Choroid plexus epithelial cell (primary cell): ENCODE measurements at regions not wholly inside any gene's neighbourhood (a gene's known extent, or its start where the extent isn't known, plus 50 kb on each side); places are given as distances from the start of the nearest gene placed in this dataset.

Source experiments
- DNase-seq: peaks from one replicate; pipeline ENCODE4 v3.0.0-alpha.2; 2010; ENCODE audit warnings: low read depth
- H3K4me3 ChIP-seq: 2 replicates; pipeline ENCODE4 v1.5.1; 2011; ENCODE audit warnings: low read depth, mild to moderate bottlenecking, control low read depth, low read length, moderate library complexity
- CTCF ChIP-seq: conservative IDR thresholded peaks from 2 replicates; pipeline ENCODE4 v1.5.1; 2011; ENCODE audit warnings: low read depth, mild to moderate bottlenecking, control low read depth, inconsistent platforms, low read length, moderate library complexity

- H3K4me3 ChIP-seq = no peak overlapping the region
- DNase-seq = no peak
- no peak for TF ChIP-seq CTCF
Observed at GRCh38 chr9:2299156-2299842, 284.2 kb downstream of the SMARCA2 start.

GRCh38 chr9:2299843-2300205 is 284.7 kb downstream of the SMARCA2 start:
- no peak for DNase-seq
- no peak overlapping the region for H3K4me3 ChIP-seq
- TF ChIP-seq CTCF = no peak

- no peak for DNase-seq
- TF ChIP-seq CTCF = no peak
- H3K4me3 ChIP-seq = no peak overlapping the region
Observed at GRCh38 chr9:2300325-2300724, 285.2 kb downstream of the SMARCA2 start.

GRCh38 chr9:2302606-2303005 is 287.5 kb downstream of the SMARCA2 start:
- H3K4me3 ChIP-seq = no peak overlapping the region
- TF ChIP-seq CTCF = no peak
- DNase-seq = peak; percentile 38

GRCh38 chr9:2303056-2303455 is 287.9 kb downstream of the SMARCA2 start:
- TF ChIP-seq CTCF = no peak

GRCh38 chr9:2307480-2307879 is 292.3 kb downstream of the SMARCA2 start:
- peak; percentile 54 for DNase-seq
- TF ChIP-seq CTCF = no peak
- no peak overlapping the region for H3K4me3 ChIP-seq

More at GRCh38 chr9:2303056-2303455, 287.9 kb downstream of the SMARCA2 start:
- no peak overlapping the region for H3K4me3 ChIP-seq
- no peak for DNase-seq

GRCh38 chr9:2311920-2312319 is 296.8 kb downstream of the SMARCA2 start:
- TF ChIP-seq CTCF = no peak
- no peak for DNase-seq
- H3K4me3 ChIP-seq = no peak overlapping the region
